Neural progenitor cell (in vitro differentiated cells): ENCODE measurements at regions not wholly inside any gene's neighbourhood (a gene's known extent, or its start where the extent isn't known, plus 50 kb on each side); places are given as distances from the start of the nearest gene placed in this dataset.
"Not testable (repeated sequence)": the region's sequence is repeated elsewhere in the genome, so short reads cannot be mapped to it uniquely, and the experiment has no call there.

Source experiments
- EZH2 ChIP-seq: fragments of 200-600 bp; sonication (generic); IDR thresholded peaks from 2 replicates; pipeline ENCODE4 v1.6.1; 2017; ENCODE audit warnings: antibody characterized with exemption, mild to moderate bottlenecking, moderate library complexity
- EZH2phosphoT487 ChIP-seq: fragments of 200-600 bp; sonication (generic); IDR thresholded peaks from 2 replicates; pipeline ENCODE4 v1.6.1; 2017; ENCODE audit warnings: antibody characterized with exemption
- TF ChIP-seq, protein P1 (sequence below): fragments of 200-600 bp; sonication (generic); IDR thresholded peaks from 2 replicates; pipeline ENCODE4 v1.5.1; 2017; ENCODE audit warnings: antibody characterized with exemption, mild to moderate bottlenecking

GRCh38 chr1:143729449-143730111, 242.2 kb downstream of the FAM72C start:
- TF ChIP-seq, protein P1, sequence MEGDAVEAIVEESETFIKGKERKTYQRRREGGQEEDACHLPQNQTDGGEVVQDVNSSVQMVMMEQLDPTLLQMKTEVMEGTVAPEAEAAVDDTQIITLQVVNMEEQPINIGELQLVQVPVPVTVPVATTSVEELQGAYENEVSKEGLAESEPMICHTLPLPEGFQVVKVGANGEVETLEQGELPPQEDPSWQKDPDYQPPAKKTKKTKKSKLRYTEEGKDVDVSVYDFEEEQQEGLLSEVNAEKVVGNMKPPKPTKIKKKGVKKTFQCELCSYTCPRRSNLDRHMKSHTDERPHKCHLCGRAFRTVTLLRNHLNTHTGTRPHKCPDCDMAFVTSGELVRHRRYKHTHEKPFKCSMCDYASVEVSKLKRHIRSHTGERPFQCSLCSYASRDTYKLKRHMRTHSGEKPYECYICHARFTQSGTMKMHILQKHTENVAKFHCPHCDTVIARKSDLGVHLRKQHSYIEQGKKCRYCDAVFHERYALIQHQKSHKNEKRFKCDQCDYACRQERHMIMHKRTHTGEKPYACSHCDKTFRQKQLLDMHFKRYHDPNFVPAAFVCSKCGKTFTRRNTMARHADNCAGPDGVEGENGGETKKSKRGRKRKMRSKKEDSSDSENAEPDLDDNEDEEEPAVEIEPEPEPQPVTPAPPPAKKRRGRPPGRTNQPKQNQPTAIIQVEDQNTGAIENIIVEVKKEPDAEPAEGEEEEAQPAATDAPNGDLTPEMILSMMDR, result not testable (repeated sequence)
- TF ChIP-seq EZH2, EZH2phosphoT487: not testable (repeated sequence)
